PC-9 (cell line): ENCODE measurements at regions not wholly inside any gene's neighbourhood (a gene's known extent, or its start where the extent isn't known, plus 50 kb on each side); places are given as distances from the start of the nearest gene placed in this dataset.

Source experiments
- BruUV-seq: library from RNA; stranded (reverse); fragments of 400-500 nt; replicated peaks from 2 replicates; lab custom pipeline; 2021; lab: Mats Ljungman, UMichigan
- CTCF ChIA-PET: fragments of 300-600 bp; sonication (Branson Sonifier 250); formaldehyde crosslinking; loops from one replicate; lab custom pipeline; 2022; ENCODE audit warnings: antibody characterized with exemption; lab: Charles Lee
- POLR2A ChIA-PET: fragments of 300-600 bp; sonication (Branson Sonifier 250); formaldehyde crosslinking; loops from one replicate; lab custom pipeline; 2022; ENCODE audit warnings: antibody characterized with exemption; ENCODE audit not compliant: unreplicated experiment; lab: Charles Lee
- DNase-seq, 2 experiments: peaks; one replicate each; pipeline versions ENCODE4 v3.0.0 to v3.0.0-alpha.2; 2015 to 2022; ENCODE audit warnings: mixed read lengths in 1 of 2
- H2AFZ ChIP-seq: fragments of 200-600 bp; sonication (generic); 2 replicates; pipeline ENCODE4 v1.8.1; 2017; ENCODE audit warnings: antibody characterized with exemption
- H3F3A ChIP-seq: fragments of 200-600 bp; sonication (generic); 2 replicates; pipeline ENCODE4 v1.8.1; 2017; ENCODE audit warnings: antibody characterized with exemption, mild to moderate bottlenecking, low read depth; ENCODE audit not compliant: insufficient read depth
- H3K27ac ChIP-seq: fragments of 200-600 bp; sonication (generic); 2 replicates; pipeline ENCODE4 v1.6.1; 2016; ENCODE audit warnings: mixed run types
- H3K27me3 ChIP-seq: fragments of 200-600 bp; sonication (generic); 2 replicates; pipeline ENCODE4 v1.6.1; 2016; ENCODE audit warnings: low read depth, mixed run types; ENCODE audit not compliant: insufficient read depth
- H3K36me3 ChIP-seq: fragments of 200-600 bp; sonication (generic); 2 replicates; pipeline ENCODE4 v1.6.1; 2016; ENCODE audit warnings: low read depth, mixed run types
- H3K4me1 ChIP-seq: fragments of 200-600 bp; sonication (generic); replicated peaks from 2 replicates; pipeline ENCODE4 v1.6.1; 2016; ENCODE audit warnings: mixed run types; ENCODE audit not compliant: insufficient read depth
- H3K4me2 ChIP-seq: fragments of 200-600 bp; sonication (generic); 2 replicates; pipeline ENCODE4 v1.6.1; 2017; ENCODE audit warnings: mixed run types
- H3K4me3 ChIP-seq: fragments of 200-600 bp; sonication (generic); 2 replicates; pipeline ENCODE4 v1.6.1; 2016; ENCODE audit warnings: mixed run types
- H3K79me2 ChIP-seq: fragments of 200-600 bp; sonication (generic); 2 replicates; pipeline ENCODE4 v1.6.1; 2017; ENCODE audit warnings: low read depth, mixed run types
- H3K9me2 ChIP-seq: fragments of 200-600 bp; sonication (generic); 2 replicates; pipeline ENCODE4 v1.8.1; 2017; ENCODE audit warnings: mild to moderate bottlenecking; ENCODE audit not compliant: insufficient read depth
- H3K9me3 ChIP-seq: fragments of 200-600 bp; sonication (generic); 2 replicates; pipeline ENCODE4 v1.8.1; 2016; ENCODE audit warnings: low read depth; ENCODE audit not compliant: insufficient read depth
- H4K20me1 ChIP-seq: fragments of 200-600 bp; sonication (generic); 2 replicates; pipeline ENCODE4 v1.8.1; 2017; ENCODE audit not compliant: insufficient read depth
- EZH2 ChIP-seq: fragments of 200-600 bp; sonication (generic); IDR thresholded peaks from 2 replicates; pipeline ENCODE4 v1.8.0; 2017; ENCODE audit warnings: antibody characterized with exemption, low read depth
- intact Hi-C: fragments of 100-400 bp; cut with micrococcal nuclease; formaldehyde crosslinking; loops from one replicate; pipeline ENCODE4 v1.10.0; 2022; ENCODE audit not compliant: unreplicated experiment
- TF ChIP-seq, protein P1 (sequence below): fragments of 200-600 bp; sonication (generic); conservative IDR thresholded peaks from 2 replicates; pipeline ENCODE4 v1.6.1; 2017; ENCODE audit warnings: mixed run types, antibody characterized with exemption, mild to moderate bottlenecking, moderate library complexity

DNA sequence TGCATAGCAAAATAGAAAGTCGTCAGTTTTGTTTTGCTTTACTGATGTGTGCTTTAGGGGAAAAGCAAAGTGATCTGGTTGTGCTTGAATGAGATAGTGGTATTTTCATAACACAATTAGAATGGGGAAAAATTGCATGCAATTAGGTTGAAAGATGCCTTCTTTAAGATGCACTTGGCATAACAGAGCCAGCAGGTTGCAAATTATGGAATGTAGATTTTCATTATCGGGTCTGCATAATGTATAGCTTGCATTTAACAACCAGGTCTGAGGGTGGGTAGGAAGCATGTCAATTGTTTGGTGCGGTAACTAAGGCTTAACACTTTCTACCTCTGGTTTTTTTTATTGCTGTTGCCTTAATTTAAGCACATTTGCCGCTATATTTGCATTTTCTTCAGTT, 370.7 kb upstream of the MCTP2 start:
- Histone ChIP-seq H3K4me2 (no peak overlapping the region), H3K27me3 (peaks cover 19% of the 10 kb centered on the region), H3K9me3 (no peaks in the 10 kb centered on the region), H3F3A (no peaks in the 10 kb centered on the region), H3K79me2 (no peaks in the 10 kb centered on the region), H3K27ac (no peak overlapping the region), H3K4me3 (no peak overlapping the region), H3K9me2 (no peaks in the 10 kb centered on the region), H2AFZ (no peak overlapping the region), H3K36me3 (no peaks in the 10 kb centered on the region), H4K20me1 (no peaks in the 10 kb centered on the region), H3K4me1 (no peaks in the 10 kb centered on the region)
- BruUV-seq, result no TSS peak
- ChIA-PET POLR2A (no interaction called here), CTCF (no interaction called here)
- DNase-seq, result no peak
- intact Hi-C loops, result no loop called here
- TF ChIP-seq EZH2, result no peak
- TF ChIP-seq, protein P1, sequence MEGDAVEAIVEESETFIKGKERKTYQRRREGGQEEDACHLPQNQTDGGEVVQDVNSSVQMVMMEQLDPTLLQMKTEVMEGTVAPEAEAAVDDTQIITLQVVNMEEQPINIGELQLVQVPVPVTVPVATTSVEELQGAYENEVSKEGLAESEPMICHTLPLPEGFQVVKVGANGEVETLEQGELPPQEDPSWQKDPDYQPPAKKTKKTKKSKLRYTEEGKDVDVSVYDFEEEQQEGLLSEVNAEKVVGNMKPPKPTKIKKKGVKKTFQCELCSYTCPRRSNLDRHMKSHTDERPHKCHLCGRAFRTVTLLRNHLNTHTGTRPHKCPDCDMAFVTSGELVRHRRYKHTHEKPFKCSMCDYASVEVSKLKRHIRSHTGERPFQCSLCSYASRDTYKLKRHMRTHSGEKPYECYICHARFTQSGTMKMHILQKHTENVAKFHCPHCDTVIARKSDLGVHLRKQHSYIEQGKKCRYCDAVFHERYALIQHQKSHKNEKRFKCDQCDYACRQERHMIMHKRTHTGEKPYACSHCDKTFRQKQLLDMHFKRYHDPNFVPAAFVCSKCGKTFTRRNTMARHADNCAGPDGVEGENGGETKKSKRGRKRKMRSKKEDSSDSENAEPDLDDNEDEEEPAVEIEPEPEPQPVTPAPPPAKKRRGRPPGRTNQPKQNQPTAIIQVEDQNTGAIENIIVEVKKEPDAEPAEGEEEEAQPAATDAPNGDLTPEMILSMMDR, result no peak

- intact Hi-C loops, result no loop called here
- peaks cover 19% of the 10 kb centered on the region for H3K27me3 ChIP-seq
- H3K4me1 ChIP-seq, result no peaks in the 10 kb centered on the region
- no peak overlapping the region for H3K4me2 ChIP-seq
- H3K36me3 ChIP-seq, result no peaks in the 10 kb centered on the region
- ChIA-PET CTCF (no interaction called here), POLR2A (no interaction called here)
- no peak for TF ChIP-seq EZH2
- TF ChIP-seq, protein P1, result no peak
- BruUV-seq, result no TSS peak
- no peaks in the 10 kb centered on the region for H4K20me1 ChIP-seq
- H3F3A ChIP-seq, result no peaks in the 10 kb centered on the region
- H3K4me3 ChIP-seq, result no peak overlapping the region
- no peak overlapping the region for H2AFZ ChIP-seq
- no peaks in the 10 kb centered on the region for H3K79me2 ChIP-seq
- no peaks in the 10 kb centered on the region for H3K9me2 ChIP-seq
- H3K9me3 ChIP-seq, result no peaks in the 10 kb centered on the region
- DNase-seq, result no peak
- no peak overlapping the region for H3K27ac ChIP-seq
Measured at GRCh38 chr15:93859176-93859575, 372.2 kb upstream of the MCTP2 start.

DNA sequence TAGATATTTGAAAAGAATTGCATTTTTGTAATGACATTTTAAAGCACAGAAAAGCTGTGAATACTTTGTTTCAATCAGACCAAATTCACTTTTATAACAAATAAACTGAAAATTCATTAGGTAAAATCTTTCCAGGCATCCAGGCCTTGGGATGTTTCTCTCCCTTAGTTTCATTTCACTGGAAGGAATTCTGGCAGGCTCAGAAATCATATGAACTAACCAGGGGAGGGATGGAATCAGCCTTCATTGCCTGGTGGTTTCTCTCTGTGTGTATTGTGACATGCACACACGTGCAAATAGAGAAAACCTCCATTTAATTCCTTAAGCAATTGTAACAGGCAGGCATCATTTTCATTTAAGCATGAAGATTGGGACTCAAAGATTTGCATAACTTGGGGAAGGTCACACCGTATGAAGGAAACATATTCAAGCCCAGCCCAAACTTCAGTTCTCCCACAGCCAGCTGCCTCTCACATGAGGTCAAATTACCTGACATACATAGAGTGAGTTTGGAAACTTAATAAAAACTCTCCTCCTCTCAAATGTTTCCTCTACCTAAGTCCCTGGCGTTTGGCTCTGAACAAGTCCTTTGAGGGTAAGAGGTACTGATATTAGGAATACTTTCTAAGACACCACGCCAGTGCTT, 376.1 kb upstream of the MCTP2 start:
- no peak overlapping the region for H3K27ac ChIP-seq
- no peaks in the 10 kb centered on the region for H3K9me2 ChIP-seq
- H3K9me3 ChIP-seq, result no peaks in the 10 kb centered on the region
- H3K36me3 ChIP-seq, result no peaks in the 10 kb centered on the region
- no peaks in the 10 kb centered on the region for H3K79me2 ChIP-seq
- POLR2A ChIA-PET, result no interaction called here
- no peak overlapping the region for H3K4me3 ChIP-seq
- peaks cover 4% of the 10 kb centered on the region; the same call in 1 of the 2 replicates for H3K27me3 ChIP-seq
- no peak overlapping the region for H3K4me2 ChIP-seq
- no peaks in the 10 kb centered on the region for H3K4me1 ChIP-seq
- CTCF ChIA-PET, result no interaction called here
- H3F3A ChIP-seq, result no peaks in the 10 kb centered on the region
- no TSS peak for BruUV-seq
- TF ChIP-seq EZH2, result no peak
- TF ChIP-seq, protein P1, result no peak
- H2AFZ ChIP-seq, result no peak overlapping the region
- intact Hi-C loops, result no loop called here
- DNase-seq, result no peak
- no peaks in the 10 kb centered on the region for H4K20me1 ChIP-seq
